Glomerular visceral epithelial cell (primary cell): ENCODE measurements at regions not wholly inside any gene's neighbourhood (a gene's known extent, or its start where the extent isn't known, plus 50 kb on each side); places are given as distances from the start of the nearest gene placed in this dataset.

Experiments
- DNase-seq: peaks from one replicate; pipeline ENCODE4 v3.0.0-alpha.2; 2016; ENCODE audit errors: extremely low spot score

DNA sequence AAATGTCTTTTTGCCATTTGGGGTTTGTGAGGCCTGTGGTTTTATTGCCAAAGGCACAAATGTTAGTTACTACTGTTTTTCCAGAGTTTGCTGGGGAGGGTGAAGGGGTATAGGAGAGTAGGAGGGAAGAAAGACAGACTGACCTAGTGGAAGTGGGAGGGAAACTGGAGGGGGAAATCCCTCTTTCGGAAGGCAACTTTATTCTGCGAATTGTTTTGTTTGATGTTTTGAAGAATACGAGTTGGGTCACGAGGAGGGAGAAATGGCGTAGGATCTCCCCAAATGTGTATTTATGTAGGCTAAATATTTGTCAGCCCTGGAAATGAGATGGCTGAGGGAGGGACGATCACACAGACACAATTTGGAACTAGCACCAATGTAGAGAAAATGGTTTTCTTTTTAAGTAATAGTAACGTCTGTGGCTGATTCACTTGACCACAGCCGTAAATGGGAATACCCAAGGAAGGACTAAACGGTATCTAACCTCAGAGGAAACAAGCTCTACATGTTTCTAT, 172.3 kb downstream of the ICOS start:
- no peak for DNase-seq

- DNase-seq, result no peak
These were observed 173.1 kb downstream of the ICOS start for GRCh38 chr2:204109681-204110080.

DNA sequence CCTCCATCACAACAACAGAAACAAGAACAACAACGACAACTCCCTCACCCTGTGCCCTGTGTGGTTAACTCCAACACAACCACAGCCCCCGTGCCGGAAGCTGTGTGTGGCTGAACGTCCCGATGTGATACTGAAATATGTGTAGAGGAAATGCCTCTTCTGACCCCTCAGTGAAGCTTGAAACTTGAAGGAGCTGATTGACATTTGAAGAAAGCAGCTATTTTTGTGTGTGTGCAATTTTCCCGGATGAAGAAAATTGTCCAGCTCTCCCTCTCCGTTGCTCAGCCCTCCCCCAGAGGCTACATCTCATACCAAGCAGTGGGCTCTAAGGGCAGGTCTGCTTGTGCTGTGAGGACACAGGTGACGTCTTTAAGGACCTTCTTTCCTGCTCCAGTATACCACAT, 173.8 kb downstream of the ICOS start:
- DNase-seq, result no peak

DNA sequence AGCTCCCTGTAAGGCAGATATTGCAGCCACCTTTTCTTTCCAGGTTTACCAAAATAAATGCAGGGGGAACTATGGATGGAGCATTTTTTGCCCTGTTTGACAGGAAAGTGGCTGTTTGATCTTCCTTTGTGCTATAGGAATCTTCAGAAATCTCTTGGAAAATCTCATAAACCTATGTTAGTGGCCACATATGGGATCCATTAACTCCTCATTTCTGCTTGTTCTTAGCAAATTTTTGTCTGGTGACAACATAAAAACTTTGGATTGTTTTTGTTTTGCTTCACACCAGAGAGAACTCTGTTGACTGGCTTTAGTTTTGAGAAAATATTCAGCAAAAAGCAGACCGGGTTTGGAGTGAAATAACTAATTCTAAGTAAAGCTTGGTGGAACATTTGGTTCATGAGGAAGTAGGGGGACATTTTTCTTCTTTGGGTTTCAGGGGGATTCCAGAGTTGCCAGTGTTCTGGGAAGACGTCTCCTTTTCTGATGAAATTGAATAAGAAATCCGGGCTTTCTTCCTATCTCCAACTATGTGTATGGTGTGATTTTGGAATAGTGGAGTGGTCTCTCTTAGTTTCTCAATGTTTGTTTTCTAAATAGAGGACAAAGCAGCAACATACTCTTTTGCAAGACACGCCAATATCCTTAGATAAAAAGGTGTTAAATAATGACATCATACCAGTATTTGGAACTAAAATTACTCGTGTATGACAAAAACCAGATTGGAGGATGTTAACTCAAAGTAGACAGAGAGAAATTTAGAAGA, 174.4 kb downstream of the ICOS start:
- no peak for DNase-seq

DNA sequence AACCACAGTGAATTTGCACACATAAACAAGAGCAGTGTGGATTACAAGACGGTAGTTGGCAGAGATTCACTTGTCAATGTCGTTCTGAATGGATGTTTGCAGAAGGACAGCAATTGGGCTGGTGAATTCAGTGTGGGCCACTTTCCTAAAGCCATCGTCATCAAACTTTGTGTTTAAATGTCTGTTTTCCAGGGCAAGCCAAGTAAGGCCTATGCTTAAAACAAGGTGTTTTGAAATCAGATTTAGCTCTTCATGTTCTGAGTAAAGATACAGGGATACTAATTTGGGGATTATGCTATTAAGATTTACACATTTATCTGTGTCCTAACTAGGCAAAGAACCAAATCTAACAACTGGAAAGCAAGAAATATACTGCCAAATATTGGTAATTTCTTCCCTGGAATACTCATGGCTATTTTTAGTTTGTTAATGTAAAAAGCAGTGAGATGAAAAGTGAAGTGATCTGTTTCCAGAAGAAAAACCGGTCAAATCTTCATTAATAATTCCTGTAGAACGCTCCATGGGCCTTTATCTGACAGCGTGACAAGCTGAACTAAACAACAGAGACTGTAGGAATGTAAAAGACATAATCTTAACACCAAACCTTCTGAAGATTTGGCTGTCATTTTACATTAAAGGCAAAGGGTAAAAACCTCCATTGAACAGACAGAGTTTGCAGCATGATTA, 175.7 kb downstream of the ICOS start:
- no peak for DNase-seq

- no peak for DNase-seq
These were observed 178.0 kb downstream of the ICOS start for GRCh38 chr2:204114295-204115136.

- DNase-seq, result no peak
These were observed 178.8 kb downstream of the ICOS start for GRCh38 chr2:204115137-204116056.

GRCh38 chr2:204116159-204116792, 179.7 kb downstream of the ICOS start:
- DNase-seq, result no peak

- DNase-seq, result no peak
These were observed 185.9 kb downstream of the ICOS start for GRCh38 chr2:204122425-204122824.

DNA sequence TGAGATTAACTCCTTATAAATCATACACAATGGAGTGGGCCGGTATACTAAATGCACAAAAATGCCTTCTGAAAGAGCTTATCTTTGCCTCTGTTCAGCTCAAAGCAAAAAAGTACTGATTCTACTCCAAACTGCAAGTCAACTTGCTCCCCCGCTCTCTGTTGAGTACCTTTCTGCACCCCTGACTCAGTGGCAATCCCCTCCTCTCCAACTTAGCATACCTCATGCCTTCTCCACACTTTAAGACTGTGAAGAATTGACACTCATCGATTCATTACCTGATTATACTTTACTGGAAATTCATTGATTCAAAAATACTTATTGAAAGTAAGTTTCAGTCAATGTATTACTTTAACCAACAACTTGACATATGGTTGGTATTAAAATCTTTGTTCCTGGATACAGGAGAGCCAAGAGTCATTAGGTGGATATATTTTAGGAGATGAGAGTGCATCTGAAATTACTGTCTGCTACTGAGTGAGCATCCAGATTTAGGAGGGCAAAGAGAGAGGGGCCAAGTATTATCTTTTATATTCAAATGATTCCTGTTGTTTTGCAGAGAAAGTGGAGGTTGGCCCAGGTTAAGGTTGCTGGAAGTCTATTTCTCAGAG, 187.7 kb downstream of the ICOS start:
- DNase-seq, result no peak

DNA sequence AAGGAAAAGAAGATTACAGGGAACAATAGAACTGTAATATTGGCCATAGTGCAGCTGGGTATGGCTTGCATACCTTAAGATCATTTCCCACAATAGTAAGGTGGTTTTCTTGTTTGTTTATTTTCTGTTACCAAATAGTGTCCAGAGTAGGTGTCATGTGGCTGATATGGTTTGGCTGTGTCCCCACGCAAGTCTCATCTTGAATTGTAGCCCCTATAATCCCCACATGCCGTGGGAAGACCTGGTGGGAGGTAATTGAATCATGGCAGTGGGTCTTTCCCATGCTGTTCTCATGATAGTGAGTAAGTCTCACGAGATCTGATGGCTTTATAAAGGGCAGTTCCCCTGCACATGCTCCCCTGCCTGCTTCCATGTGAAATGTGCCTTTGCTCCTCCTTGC, 190.1 kb downstream of the ICOS start:
- DNase-seq, result no peak

- no peak for DNase-seq
These were observed 190.7 kb downstream of the ICOS start for GRCh38 chr2:204127238-204127637.

DNA sequence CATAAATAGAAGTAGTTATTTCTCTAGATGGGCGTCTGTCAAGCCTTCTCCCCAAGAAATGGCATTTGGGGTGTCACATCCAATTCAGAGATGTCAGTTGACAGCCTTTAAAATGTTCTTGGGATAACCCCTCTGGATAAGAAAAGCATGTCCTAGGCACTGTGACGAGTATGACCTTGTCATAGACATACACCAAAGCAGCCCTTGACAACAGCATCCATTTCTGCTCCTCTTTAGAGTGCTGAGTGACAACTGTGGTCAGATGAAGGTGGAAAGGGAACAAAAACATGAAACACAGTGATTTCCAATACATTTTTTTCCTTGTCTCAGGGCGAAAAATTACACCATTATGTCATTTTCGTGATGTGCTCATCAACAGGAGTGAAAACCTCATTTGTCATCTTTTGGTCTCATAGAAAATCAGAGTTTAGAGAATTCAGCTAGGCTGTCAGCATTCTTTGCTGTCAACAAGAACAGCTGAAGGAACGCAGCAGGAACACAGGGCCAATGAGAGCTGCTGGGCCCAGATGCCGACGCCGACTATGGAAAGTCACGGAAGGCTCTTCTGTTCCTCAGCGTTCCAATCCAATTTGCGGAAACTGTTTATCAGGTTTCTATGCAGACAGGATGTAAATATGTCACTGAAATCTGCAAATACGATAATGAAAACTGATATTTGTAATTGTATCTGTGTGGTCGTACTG, 193.2 kb downstream of the ICOS start:
- no peak for DNase-seq

GRCh38 chr2:204131621-204132020, 195.1 kb downstream of the ICOS start:
- DNase-seq, result no peak

- no peak for DNase-seq
These were observed 196.9 kb downstream of the ICOS start for GRCh38 chr2:204133476-204133875.

- no peak for DNase-seq
These were observed 197.9 kb downstream of the ICOS start for GRCh38 chr2:204134421-204134820.

DNA sequence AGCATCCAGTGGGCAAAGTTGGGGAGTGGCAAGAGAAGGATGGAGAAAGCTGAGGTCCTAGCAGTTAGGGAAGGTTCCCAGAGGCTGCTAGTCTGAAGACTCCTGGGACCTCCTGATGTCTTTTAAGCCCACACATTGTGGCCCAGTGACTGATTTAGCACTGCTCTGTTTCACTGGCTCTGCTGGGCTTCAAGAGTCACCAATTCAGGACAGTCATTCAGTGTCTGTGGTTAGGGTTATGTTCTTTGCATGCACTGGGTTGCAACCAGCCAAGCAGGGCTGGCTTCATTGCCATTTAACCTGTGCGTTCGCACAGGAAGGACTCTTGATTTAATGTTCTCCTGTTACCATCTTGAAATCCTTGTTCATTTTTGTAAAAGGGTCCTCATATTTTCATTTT, 199.2 kb downstream of the ICOS start:
- no peak for DNase-seq

- DNase-seq, result no peak
These were observed 201.6 kb downstream of the ICOS start for GRCh38 chr2:204138206-204138605.

DNA sequence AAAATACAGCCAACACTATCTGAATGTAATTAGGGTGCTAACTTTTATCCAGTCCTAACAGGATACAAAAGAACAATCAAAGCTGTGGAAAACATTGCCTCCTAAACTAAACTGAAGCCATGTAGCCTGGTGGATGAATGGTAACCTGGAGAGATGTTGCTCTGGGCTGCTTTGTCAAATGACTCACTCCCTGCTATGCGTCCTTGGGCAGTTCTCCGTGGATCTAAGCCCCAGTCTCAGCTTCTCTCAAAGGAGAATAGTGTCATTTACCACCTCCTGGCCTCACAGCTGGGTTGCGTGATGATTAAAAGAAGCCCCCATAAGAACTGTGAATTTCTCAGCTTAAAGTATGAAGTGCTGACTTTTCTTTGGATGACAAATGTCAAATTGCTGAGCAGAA, 203.7 kb downstream of the ICOS start:
- no peak for DNase-seq
